ENCODE measurements at regions not wholly inside any gene's neighbourhood (a gene's known extent, or its start where the extent isn't known, plus 50 kb on each side); places are given as distances from the start of the nearest gene placed in this dataset.

DNA sequence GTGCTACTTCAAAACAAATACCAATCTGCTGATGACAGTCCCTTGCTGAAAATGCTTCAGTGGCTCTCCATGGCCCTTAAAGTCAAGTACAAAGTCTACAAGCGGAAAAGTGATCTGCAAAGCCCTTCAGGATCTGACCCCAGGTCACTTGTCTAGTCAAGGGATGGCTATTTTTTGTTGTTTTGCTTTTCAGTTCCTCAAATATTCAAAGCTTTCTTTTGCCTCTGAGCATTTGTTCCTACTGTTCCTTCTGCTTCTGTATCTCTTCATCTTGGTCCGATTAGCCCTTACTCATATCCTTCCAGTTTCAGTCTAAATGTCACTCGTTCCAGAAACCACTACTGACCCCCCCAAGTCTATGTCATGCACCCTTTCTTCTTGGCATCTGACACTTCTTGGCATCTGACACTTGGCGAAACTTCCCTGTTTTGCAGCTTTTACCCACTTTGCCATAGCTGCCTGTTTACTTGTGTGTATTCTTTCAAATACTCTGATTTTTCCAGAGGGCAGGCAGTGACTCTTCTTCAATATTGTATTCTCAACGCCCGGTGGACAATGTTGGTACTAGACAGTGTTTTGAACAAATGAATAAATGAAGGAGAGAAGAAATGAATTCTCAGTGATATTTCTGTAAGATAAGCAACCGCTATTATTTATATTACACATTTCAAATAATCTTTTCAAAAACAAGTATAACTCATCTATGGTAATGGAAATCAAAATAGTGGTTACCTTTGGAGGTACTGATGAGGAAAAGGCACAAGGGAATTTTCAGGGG, 175.9 kb upstream of the FN1 start (continued):
- TF ChIP-seq FOXP4 (CRISPR knock-in tag; IDR thresholded peaks at IDR 0.05) (peak; percentile 63), ZNF761 (CRISPR knock-in tag; conservative IDR thresholded peaks at IDR 0.05) (no peak), MED1 (CRISPR knock-in tag; IDR thresholded peaks at IDR 0.05) (peak; percentile 88), JUNB (CRISPR knock-in tag; IDR thresholded peaks at IDR 0.05; ENCODE audit: borderline replicate concordance) (no peak), ELF4 (CRISPR knock-in tag; IDR thresholded peaks at IDR 0.05; ENCODE audit: borderline replicate concordance) (no peak), ETV6 (CRISPR knock-in tag; conservative IDR thresholded peaks at IDR 0.05) (no peak), ZFP36L2 (CRISPR knock-in tag; IDR thresholded peaks at IDR 0.05) (no peak), JARID2 (CRISPR knock-in tag; IDR thresholded peaks at IDR 0.05; ENCODE audit: insufficient replicate concordance) (no peak), FOXK1 (CRISPR knock-in tag; IDR thresholded peaks at IDR 0.05; ENCODE audit: borderline replicate concordance, low read depth) (peak; percentile 49; the same call in 1 of the 2 replicates), TCF12 (IDR thresholded peaks at IDR 0.05) (no peak), TCF12 (CRISPR knock-in tag; IDR thresholded peaks at IDR 0.05) (no peak), IKZF4 (CRISPR knock-in tag; IDR thresholded peaks at IDR 0.05; ENCODE audit: borderline replicate concordance, low read depth, not compliant biosample characterization) (no peak), ONECUT2 (CRISPR knock-in tag; IDR thresholded peaks at IDR 0.05) (no peak), SMYD3 (CRISPR knock-in tag; IDR thresholded peaks at IDR 0.05) (no peak), SALL1 (CRISPR knock-in tag; IDR thresholded peaks at IDR 0.05) (no peak; the same call in 1 of the 2 replicates), THAP9 (CRISPR knock-in tag; IDR thresholded peaks at IDR 0.05; ENCODE audit: borderline replicate concordance) (no peak), ZNF7 (CRISPR knock-in tag; IDR thresholded peaks at IDR 0.05) (no peak), ZNF496 (CRISPR knock-in tag; IDR thresholded peaks at IDR 0.05; ENCODE audit: insufficient replicate concordance) (no peak), ZSCAN30 (CRISPR knock-in tag; IDR thresholded peaks at IDR 0.05) (no peak), RELA (CRISPR knock-in tag; IDR thresholded peaks at IDR 0.05) (no peak), MTA1 (CRISPR knock-in tag; IDR thresholded peaks at IDR 0.05; ENCODE audit: borderline replicate concordance) (no peak), HMG20B (CRISPR knock-in tag; conservative IDR thresholded peaks at IDR 0.05) (no peak)
- TF ChIP-seq, protein P1, sequence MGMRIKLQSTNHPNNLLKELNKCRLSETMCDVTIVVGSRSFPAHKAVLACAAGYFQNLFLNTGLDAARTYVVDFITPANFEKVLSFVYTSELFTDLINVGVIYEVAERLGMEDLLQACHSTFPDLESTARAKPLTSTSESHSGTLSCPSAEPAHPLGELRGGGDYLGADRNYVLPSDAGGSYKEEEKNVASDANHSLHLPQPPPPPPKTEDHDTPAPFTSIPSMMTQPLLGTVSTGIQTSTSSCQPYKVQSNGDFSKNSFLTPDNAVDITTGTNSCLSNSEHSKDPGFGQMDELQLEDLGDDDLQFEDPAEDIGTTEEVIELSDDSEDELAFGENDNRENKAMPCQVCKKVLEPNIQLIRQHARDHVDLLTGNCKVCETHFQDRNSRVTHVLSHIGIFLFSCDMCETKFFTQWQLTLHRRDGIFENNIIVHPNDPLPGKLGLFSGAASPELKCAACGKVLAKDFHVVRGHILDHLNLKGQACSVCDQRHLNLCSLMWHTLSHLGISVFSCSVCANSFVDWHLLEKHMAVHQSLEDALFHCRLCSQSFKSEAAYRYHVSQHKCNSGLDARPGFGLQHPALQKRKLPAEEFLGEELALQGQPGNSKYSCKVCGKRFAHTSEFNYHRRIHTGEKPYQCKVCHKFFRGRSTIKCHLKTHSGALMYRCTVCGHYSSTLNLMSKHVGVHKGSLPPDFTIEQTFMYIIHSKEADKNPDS (CRISPR knock-in tag; IDR thresholded peaks at IDR 0.05) = no peak

All from HepG2 (cell line).